Endothelial cell of umbilical vein (primary cell): ENCODE measurements at regions not wholly inside any gene's neighbourhood (a gene's known extent, or its start where the extent isn't known, plus 50 kb on each side); places are given as distances from the start of the nearest gene placed in this dataset.

ENCODE experiments used
- BruUV-seq: library from RNA; stranded (reverse); fragments of 400-500 nt; replicated peaks from 2 replicates; lab custom pipeline; 2021; lab: Mats Ljungman, UMichigan
- CTCF ChIA-PET: fragments of 300-600, 350-600 bp; sonication (Branson Sonifier 250); formaldehyde crosslinking; loops from one replicate; lab custom pipeline; 2021; ENCODE audit warnings: antibody characterized with exemption, inconsistent platforms; lab: Charles Lee
- POLR2A ChIA-PET: fragments of 300-600, 350-600 bp; sonication (Branson Sonifier 250); formaldehyde crosslinking; loops from one replicate; lab custom pipeline; 2021; ENCODE audit warnings: antibody characterized with exemption, inconsistent platforms; lab: Charles Lee
- DNase-seq: peaks from one replicate; pipeline ENCODE4 v3.0.0-alpha.2; 2011; ENCODE audit warnings: low read depth, low spot score
- FAIRE-seq: peaks from 2 replicates; lab custom pipeline; 2011; peaks lifted over from hg19 to GRCh38; lab: Jason Lieb, UNC
- H2AFZ ChIP-seq: 2 replicates; pipeline ENCODE4 v1.6.0; 2012; ENCODE audit warnings: low read depth, low read length, control low read depth, inconsistent platforms
- H3K27ac ChIP-seq: 2 replicates; pipeline ENCODE4 v1.5.1; 2011; ENCODE audit warnings: low read depth, mild to moderate bottlenecking, control low read depth, low read length, moderate library complexity; ENCODE audit not compliant: insufficient read depth
- H3K27me3 ChIP-seq, 2 experiments: 2 replicates each; pipeline versions ENCODE4 v1.6.0 to v1.6.1; 2011; ENCODE audit warnings: low read length in 2 of 2, mixed read lengths in 1 of 2; ENCODE audit not compliant: control insufficient read depth in 2 of 2, insufficient read depth in 2 of 2
- H3K36me3 ChIP-seq, 2 experiments: 2 replicates in 1 of 2; 3 replicates in 1 of 2; pipeline ENCODE4 v1.5.1; 2011; ENCODE audit warnings: low read length in 2 of 2, mild to moderate bottlenecking in 1 of 2, moderate library complexity in 1 of 2; ENCODE audit not compliant: control insufficient read depth in 2 of 2, insufficient read depth in 2 of 2; ENCODE audit errors: extremely low read depth in 1 of 2
- H3K4me1 ChIP-seq: 3 replicates; pipeline ENCODE4 v1.5.1; 2011; ENCODE audit warnings: mild to moderate bottlenecking, low read length; ENCODE audit not compliant: control insufficient read depth, insufficient read depth; ENCODE audit errors: extremely low read depth
- H3K4me2 ChIP-seq: 2 replicates; pipeline ENCODE4 v1.6.1; 2011; ENCODE audit warnings: low read length, control low read depth, mixed read lengths; ENCODE audit not compliant: insufficient read depth
- H3K4me3 ChIP-seq, 3 experiments: fragments of 200-600 bp in 1 of 3; sonication (generic), shearing (Covaris generic) in 1 of 3; replicated peaks in 1 of 3; 2 replicates each; pipeline ENCODE4 v1.5.1; 2011 to 2016; ENCODE audit warnings: control low read depth in 3 of 3, low read length in 3 of 3, mild to moderate bottlenecking in 2 of 3, inconsistent platforms in 1 of 3, low read depth in 1 of 3, moderate library complexity in 1 of 3; ENCODE audit not compliant: insufficient read depth in 1 of 3
- H3K79me2 ChIP-seq: 2 replicates; pipeline ENCODE4 v1.6.0; 2012; ENCODE audit warnings: low read length, inconsistent platforms; ENCODE audit not compliant: control insufficient read depth, insufficient read depth
- H3K9ac ChIP-seq: replicated peaks from 2 replicates; pipeline ENCODE3; 2011; ENCODE audit warnings: low read length, control low read depth; ENCODE audit not compliant: insufficient read depth; ENCODE audit errors: extremely low read depth
- H3K9me1 ChIP-seq: replicated peaks from 3 replicates; pipeline ENCODE4 v1.6.0; 2011; ENCODE audit warnings: mild to moderate bottlenecking, low read length; ENCODE audit not compliant: control insufficient read depth, insufficient read depth; ENCODE audit errors: extremely low read depth
- H3K9me3 ChIP-seq: replicated peaks from 2 replicates; pipeline ENCODE4 v1.5.1; 2012; ENCODE audit warnings: low read length, inconsistent platforms; ENCODE audit not compliant: control insufficient read depth, insufficient read depth
- H4K20me1 ChIP-seq: replicated peaks from 2 replicates; pipeline ENCODE3; 2011; ENCODE audit warnings: mild to moderate bottlenecking, low read length; ENCODE audit not compliant: control insufficient read depth, insufficient read depth; ENCODE audit errors: extremely low read depth
- CTCF ChIP-seq, 2 donors: IDR thresholded peaks; 1 replicate in 1 of 2; 2 replicates in 1 of 2; pipeline ENCODE4 v1.5.1; 2011; ENCODE audit warnings: low read length in 2 of 2, mild to moderate bottlenecking in 2 of 2, moderate library complexity in 2 of 2, control low read depth in 1 of 2, inconsistent platforms in 1 of 2, low read depth in 1 of 2; ENCODE audit not compliant: insufficient read depth in 1 of 2; ENCODE audit errors: extremely low read depth in 1 of 2
- MYC ChIP-seq: IDR thresholded peaks from one replicate; pipeline ENCODE4 v1.6.1; 2011; ENCODE audit warnings: mild to moderate bottlenecking, low read depth, low read length
- POLR2A ChIP-seq: IDR thresholded peaks from 2 replicates; pipeline ENCODE4 v1.6.1; 2012; ENCODE audit warnings: low read depth, mild to moderate bottlenecking, control low read depth, low read length
- dilution Hi-C: fragments of 300-500 bp; cut with MboI; formaldehyde crosslinking; loops from one replicate; pipeline ENCODE4 v1.15.0; 2019; ENCODE audit warnings: low sequenced_read_pairs; ENCODE audit not compliant: extremely low pct_ligation_motif_present
- intact Hi-C: fragments of 100-400 bp; cut with micrococcal nuclease; formaldehyde crosslinking; loops from one replicate; pipeline ENCODE4 v1.10.0; 2022

GRCh38 chr4:33422656-33423055 lies 2702.5 kb downstream of the PCDH7 start:
- H3K4me1 ChIP-seq, result no peaks in the 10 kb centered on the region
- no peak overlapping the region for H3K27ac ChIP-seq
- H3K79me2 ChIP-seq, result no peaks in the 10 kb centered on the region
- FAIRE-seq (no peak), DNase-seq (no peak)
- ChIA-PET POLR2A (no interaction called here), CTCF (no interaction called here)
- no peaks in the 10 kb centered on the region for H3K9me1 ChIP-seq
- no peaks in the 10 kb centered on the region for H3K9me3 ChIP-seq
- no peak overlapping the region for H2AFZ ChIP-seq
- intact Hi-C loops, result no loop called here
- H3K27me3 ChIP-seq, result no peaks in the 10 kb centered on the region
- H3K9ac ChIP-seq, result no peak overlapping the region
- dilution Hi-C loops, result no loop called here
- no peaks in the 10 kb centered on the region for H3K36me3 ChIP-seq
- no peaks in the 10 kb centered on the region for H4K20me1 ChIP-seq
- no TSS peak for BruUV-seq
- TF ChIP-seq CTCF (IDR thresholded peaks at IDR 0.05; ENCODE audit: extremely low read depth in 1 of 2, insufficient read depth in 1 of 2, low read depth in 1 of 2, low read length in 2 of 2) (no peak), MYC (no peak), POLR2A (no peak)
- H3K4me2 ChIP-seq, result no peak overlapping the region
- H3K4me3 ChIP-seq, result no peak overlapping the region

- Histone ChIP-seq H3K9ac (no peak overlapping the region), H3K79me2 (no peaks in the 10 kb centered on the region), H3K9me1 (no peaks in the 10 kb centered on the region), H4K20me1 (no peaks in the 10 kb centered on the region), H2AFZ (no peak overlapping the region), H3K4me2 (no peak overlapping the region), H3K36me3 (no peaks in the 10 kb centered on the region), H3K9me3 (no peaks in the 10 kb centered on the region), H3K4me3 (no peak overlapping the region), H3K4me1 (no peaks in the 10 kb centered on the region), H3K27ac (no peak overlapping the region), H3K27me3 (no peaks in the 10 kb centered on the region)
- intact Hi-C loops, result no loop called here
- ChIA-PET CTCF (no interaction called here), POLR2A (no interaction called here)
- TF ChIP-seq MYC, result no peak
- no TSS peak for BruUV-seq
- no peak for FAIRE-seq
- no peak for DNase-seq
- dilution Hi-C loops, result no loop called here
These were observed 2705.8 kb downstream of the PCDH7 start for GRCh38 chr4:33425936-33426335.
